NCI-H2196 treated with DMSO at 0.1 percent for 48 hours (cell line): ENCODE measurements at regions not wholly inside any gene's neighbourhood (a gene's known extent, or its start where the extent isn't known, plus 50 kb on each side); places are given as distances from the start of the nearest gene placed in this dataset.

Experiments
- DNase-seq: peaks from one replicate; lab custom pipeline; 2025; ENCODE audit not compliant: unreplicated experiment; lab: John Stamatoyannopoulos, UW

GRCh38 chr3:73284472-73284871 is 223.0 kb downstream of the EBLN2 start:
- DNase-seq = no peak

- DNase-seq = no peak
Measured at GRCh38 chr3:73291541-73291940, 230.1 kb downstream of the EBLN2 start.

DNA sequence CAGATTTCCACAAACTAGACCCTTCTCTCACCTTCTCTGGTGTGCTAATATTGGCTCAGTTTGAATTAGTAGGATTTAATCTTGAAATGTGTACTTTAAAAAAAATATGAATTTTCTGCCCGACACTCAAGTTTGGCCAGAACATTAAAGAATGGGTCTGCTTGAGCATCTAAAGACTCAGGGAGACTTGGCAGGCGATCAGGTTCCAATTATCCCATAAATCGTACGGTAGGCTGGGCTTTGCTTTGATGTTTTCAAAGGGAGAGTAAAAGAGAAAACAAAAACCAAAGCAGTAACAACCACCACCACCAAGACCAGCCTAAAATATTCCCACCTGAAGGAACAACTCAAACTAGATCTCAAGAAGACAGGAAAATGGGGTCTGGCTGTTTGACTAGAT is 230.8 kb downstream of the EBLN2 start:
- DNase-seq = no peak

GRCh38 chr3:73294537-73294936 is 233.1 kb downstream of the EBLN2 start:
- DNase-seq = no peak

- DNase-seq = no peak
Measured at GRCh38 chr3:73295876-73296635, 234.6 kb downstream of the EBLN2 start.

GRCh38 chr3:73296859-73297258 is 235.4 kb downstream of the EBLN2 start:
- DNase-seq = no peak

- no peak for DNase-seq
Measured at GRCh38 chr3:73298243-73299183, 237.1 kb downstream of the EBLN2 start.

- DNase-seq = no peak
Measured at GRCh38 chr3:73299184-73299691, 237.8 kb downstream of the EBLN2 start.

DNA sequence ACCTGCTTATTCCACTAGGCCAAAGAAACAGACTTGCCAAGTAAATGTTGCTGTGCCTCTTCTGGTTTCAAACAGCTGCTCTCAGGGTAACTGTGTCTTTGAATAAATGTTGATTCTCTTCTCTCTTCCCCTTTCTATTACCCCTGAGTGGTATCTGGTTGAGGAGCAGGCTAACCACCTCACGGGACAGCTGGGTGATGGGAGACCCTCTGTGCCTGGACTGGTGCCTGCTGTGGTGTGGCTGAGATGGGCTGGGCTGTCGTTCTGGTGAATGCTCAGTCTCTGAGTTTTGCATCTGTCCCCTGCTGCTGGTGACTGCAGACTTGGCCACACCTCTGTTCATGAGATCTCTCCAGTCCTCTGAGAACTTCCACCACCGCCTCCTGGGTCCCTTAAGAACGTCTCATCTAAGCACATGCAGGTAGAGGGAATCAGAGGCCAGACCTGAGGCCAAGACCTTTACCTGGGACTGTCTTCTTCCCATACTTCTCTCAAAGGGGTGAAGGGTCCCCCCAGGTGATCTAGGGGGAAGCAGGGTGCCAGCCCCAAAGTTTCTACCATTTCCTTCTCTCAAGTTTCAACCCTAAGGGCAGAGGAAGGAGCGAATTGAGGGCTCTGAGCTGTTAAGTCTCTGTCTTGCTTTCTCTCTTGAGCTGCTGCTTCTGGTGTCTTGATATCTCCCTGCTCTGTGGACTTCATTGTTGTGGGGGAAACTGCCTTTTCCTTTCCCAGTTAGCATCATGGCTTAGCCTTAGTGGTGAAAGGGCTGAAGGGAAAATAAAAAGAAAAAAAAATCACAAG is 252.9 kb downstream of the EBLN2 start:
- DNase-seq = no peak

DNA sequence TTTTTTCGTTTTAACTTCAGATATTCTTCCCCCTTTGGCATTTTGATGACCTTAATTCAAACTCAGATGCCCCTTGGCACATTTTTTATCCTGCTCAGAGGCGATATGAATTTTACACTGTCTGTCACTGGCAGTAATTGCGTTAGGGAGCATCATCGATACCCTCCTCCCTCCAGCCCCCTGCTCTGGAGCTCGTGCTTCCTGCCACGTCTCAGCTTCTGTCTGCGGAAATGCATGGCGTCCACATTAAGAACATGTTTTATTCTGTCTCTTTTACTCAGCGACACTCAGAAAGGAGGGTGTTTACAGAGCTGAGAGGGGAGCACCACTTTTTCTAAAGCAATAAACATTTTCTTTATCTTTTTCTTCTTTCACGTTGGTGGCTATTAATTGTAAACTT is 254.2 kb downstream of the EBLN2 start:
- no peak for DNase-seq

- no peak for DNase-seq
Measured at GRCh38 chr3:73319179-73319769, 257.8 kb downstream of the EBLN2 start.

- no peak for DNase-seq
Measured at GRCh38 chr3:73321286-73321999, 260.0 kb downstream of the EBLN2 start.

DNA sequence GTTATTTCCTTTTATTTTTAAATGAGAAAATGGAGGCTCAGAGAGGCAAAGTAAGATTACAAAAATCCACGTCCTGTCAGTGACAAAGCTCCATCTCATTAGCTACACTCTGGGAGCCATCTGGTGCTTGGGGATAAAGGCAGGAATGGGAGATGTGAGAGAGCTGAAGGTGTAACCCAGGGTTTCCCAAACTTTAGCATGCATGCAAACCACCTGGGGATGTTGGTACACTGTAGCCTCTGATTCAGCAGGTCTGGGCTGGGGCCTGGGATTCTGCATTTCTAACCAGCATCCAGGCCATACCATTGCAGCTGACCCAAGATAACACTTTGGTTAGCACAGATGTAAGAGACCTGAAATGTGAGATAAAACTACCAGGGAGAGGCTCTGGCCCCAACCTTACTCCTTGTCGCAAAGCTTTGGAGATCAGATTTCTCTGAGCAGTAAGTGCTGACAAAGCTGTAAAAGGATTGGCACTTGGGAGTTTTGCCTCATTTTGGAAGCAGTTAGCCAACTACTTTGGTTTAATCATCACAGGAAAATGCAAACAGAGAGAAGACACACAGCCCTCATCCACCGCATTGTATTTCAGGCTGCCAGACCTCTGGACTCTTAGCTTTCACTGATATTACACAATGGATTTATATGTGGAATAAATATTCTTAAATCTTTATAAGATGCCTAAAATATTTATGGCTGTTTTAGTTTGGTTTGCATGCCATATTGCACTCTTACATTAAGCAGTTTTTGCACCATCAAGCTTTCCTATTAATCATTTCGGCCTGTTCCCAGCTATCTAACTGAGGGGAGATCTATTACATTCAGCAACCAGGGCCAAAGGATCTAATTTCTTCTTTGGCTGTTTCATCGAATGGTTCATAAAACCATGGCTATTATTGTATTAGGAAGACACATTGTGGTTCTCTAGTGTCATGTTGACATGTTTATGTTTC is 263.0 kb downstream of the EBLN2 start:
- peak; percentile 14 for DNase-seq

GRCh38 chr3:73326396-73326795 is 264.9 kb downstream of the EBLN2 start:
- no peak for DNase-seq

GRCh38 chr3:73327052-73327451 is 265.6 kb downstream of the EBLN2 start:
- no peak for DNase-seq
